ENCODE measurements at regions not wholly inside any gene's neighbourhood (a gene's known extent, or its start where the extent isn't known, plus 50 kb on each side); places are given as distances from the start of the nearest gene placed in this dataset.
A peak's percentile ranks its signal among the peaks of the same experiment; 100 is the strongest.

GRCh38 chr2:19801367-19802080 lies 100.3 kb downstream of the TTC32 start:
- H3K9me3 ChIP-seq (ENCODE audit: control insufficient read depth, insufficient read depth, low read depth, low read length) = no peaks in the 10 kb centered on the region
- H3K4me3 ChIP-seq (ENCODE audit: low read depth in 2 of 2, low read length in 2 of 2) = no peak overlapping the region
- H3K27me3 ChIP-seq (ENCODE audit: control insufficient read depth, insufficient read depth, low read length) = no peaks in the 10 kb centered on the region
- POLR2A ChIA-PET = no interaction called here
- no peaks in the 10 kb centered on the region for H3K36me3 ChIP-seq (ENCODE audit: control insufficient read depth, insufficient read depth, low read length)
- ATAC-seq (peak; percentile 98), DNase-seq (ENCODE audit: low read depth, low spot score) (peak; percentile 81)
- intact Hi-C loops (cut with micrococcal nuclease; ENCODE audit: unreplicated experiment) = no loop called here
- H3K4me1 ChIP-seq (ENCODE audit: control insufficient read depth, insufficient read depth, low read length) = peaks cover 37% of the 10 kb centered on the region
- in situ Hi-C loops (cut with HindIII; ENCODE audit: low pct_unique_long_range_greater_than_20kb, low sequenced_read_pairs) = no loop called here
- BruUV-seq (replicated peaks) = no TSS peak
- H3K27ac ChIP-seq (ENCODE audit: low read length) = peak overlapping the region; percentile 86
- no peak for TF ChIP-seq SIN3A (IDR thresholded peaks at IDR 0.05; ENCODE audit: borderline replicate concordance, insufficient read depth, low read depth, low read length)
- TF ChIP-seq POLR2AphosphoS5 (IDR thresholded peaks at IDR 0.05; ENCODE audit: low read depth, low read length) = peak; percentile 61; the same call in 1 of the 2 replicates
- no peak for TF ChIP-seq CTCF (IDR thresholded peaks at IDR 0.05)
- CTCF ChIA-PET = no interaction called here

- POLR2A ChIA-PET = no interaction called here
- Histone ChIP-seq H3K36me3 (ENCODE audit: control insufficient read depth, insufficient read depth, low read length) (no peaks in the 10 kb centered on the region), H3K4me1 (ENCODE audit: control insufficient read depth, insufficient read depth, low read length) (peaks cover 37% of the 10 kb centered on the region), H3K9me3 (ENCODE audit: control insufficient read depth, insufficient read depth, low read depth, low read length) (no peaks in the 10 kb centered on the region), H3K4me3 (ENCODE audit: low read depth in 2 of 2, low read length in 2 of 2) (no peak overlapping the region), H3K27me3 (ENCODE audit: control insufficient read depth, insufficient read depth, low read length) (no peaks in the 10 kb centered on the region), H3K27ac (ENCODE audit: low read length) (peak overlapping the region; percentile 78)
- TF ChIP-seq CTCF (IDR thresholded peaks at IDR 0.05) = no peak
- TF ChIP-seq TCF7L2 (IDR thresholded peaks at IDR 0.05; ENCODE audit: low read depth, low read length) = 0 out of 2 replicates have a peak, but pooled peaks have one; percentile 10
- intact Hi-C loops (cut with micrococcal nuclease; ENCODE audit: unreplicated experiment) = no loop called here
- in situ Hi-C loops (cut with HindIII; ENCODE audit: low pct_unique_long_range_greater_than_20kb, low sequenced_read_pairs) = no loop called here
- no TSS peak for BruUV-seq (replicated peaks)
- CTCF ChIA-PET = no interaction called here
- ATAC-seq (peak; percentile 7; the same call in 1 of the 2 replicates), DNase-seq (ENCODE audit: low read depth, low spot score) (no peak)
Observed at GRCh38 chr2:19800796-19801195, 101.0 kb downstream of the TTC32 start.

GRCh38 chr2:19799881-19800780 lies 101.7 kb downstream of the TTC32 start:
- Histone ChIP-seq H3K27ac (ENCODE audit: low read length) (peak overlapping the region; percentile 78), H3K4me3 (ENCODE audit: low read depth in 2 of 2, low read length in 2 of 2) (no peak overlapping the region), H3K27me3 (ENCODE audit: control insufficient read depth, insufficient read depth, low read length) (no peaks in the 10 kb centered on the region), H3K9me3 (ENCODE audit: control insufficient read depth, insufficient read depth, low read depth, low read length) (no peaks in the 10 kb centered on the region), H3K4me1 (ENCODE audit: control insufficient read depth, insufficient read depth, low read length) (peaks cover 37% of the 10 kb centered on the region), H3K36me3 (ENCODE audit: control insufficient read depth, insufficient read depth, low read length) (no peaks in the 10 kb centered on the region)
- DNase-seq (ENCODE audit: low read depth, low spot score) = no peak
- CTCF ChIA-PET = no interaction called here
- ATAC-seq = peak; percentile 20; the same call in 1 of the 2 replicates
- no peak for TF ChIP-seq SIN3A (IDR thresholded peaks at IDR 0.05; ENCODE audit: borderline replicate concordance, insufficient read depth, low read depth, low read length)
- no peak for TF ChIP-seq POLR2AphosphoS5 (IDR thresholded peaks at IDR 0.05; ENCODE audit: low read depth, low read length)
- peak; percentile 62 for TF ChIP-seq TCF7L2 (IDR thresholded peaks at IDR 0.05; ENCODE audit: low read depth, low read length)
- no peak for TF ChIP-seq CTCF (IDR thresholded peaks at IDR 0.05)
- no peak for TF ChIP-seq REST (IDR thresholded peaks at IDR 0.05; ENCODE audit: insufficient read depth in 1 of 2, low read depth in 2 of 2, low read length in 1 of 2)
- POLR2A ChIA-PET = no interaction called here
- intact Hi-C loops (cut with micrococcal nuclease; ENCODE audit: unreplicated experiment) (no loop called here), in situ Hi-C loops (cut with HindIII; ENCODE audit: low pct_unique_long_range_greater_than_20kb, low sequenced_read_pairs) (no loop called here)
- BruUV-seq (replicated peaks) = no TSS peak
